Adrenal gland (tissue), 9 donors: ENCODE measurements at regions not wholly inside any gene's neighbourhood (a gene's known extent, or its start where the extent isn't known, plus 50 kb on each side); places are given as distances from the start of the nearest gene placed in this dataset.

Experiments used
- DNase-seq, 7 donors: peaks; one replicate each; pipeline ENCODE4 v3.0.0-alpha.2; 2019 to 2020
- H3K27ac ChIP-seq, 5 donors: fragments of 200-600 bp; sonication (generic) in 4 of 5; 1 replicate in 3 of 5; 2 replicates in 2 of 5; pipeline versions ENCODE4 v1.5.1 to v1.8.0; 2016 to 2020; ENCODE audit warnings: mild to moderate bottlenecking in 1 of 5
- H3K27me3 ChIP-seq: fragments of 200-600 bp; 2 replicates; pipeline ENCODE4 v1.8.0; 2021
- H3K36me3 ChIP-seq, 2 donors: fragments of 200-600 bp; replicated peaks in 1 of 2; 1 replicate in 1 of 2; 2 replicates in 1 of 2; pipeline versions ENCODE4 v1.5.1 to v1.8.0; 2018 to 2022
- H3K4me1 ChIP-seq, 2 donors: fragments of 200-600 bp; replicated peaks in 1 of 2; 1 replicate in 1 of 2; 2 replicates in 1 of 2; pipeline versions ENCODE4 v1.5.1 to v1.8.0; 2018 to 2021
- H3K4me3 ChIP-seq, 4 donors: fragments of 200-600 bp; sonication (generic) in 3 of 4; one replicate each; pipeline ENCODE4 v1.5.1; 2016 to 2018
- H3K9me3 ChIP-seq, 3 donors: fragments of 200-600 bp; sonication (generic) in 1 of 3; replicated peaks in 1 of 3; 1 replicate in 2 of 3; 2 replicates in 1 of 3; pipeline versions ENCODE4 v1.5.1 to v1.8.0; 2016 to 2021
- CTCF ChIP-seq, 6 experiments: fragments of 450-650 bp in 4 of 6; fragments of 200-600 bp in 2 of 6; sonication (generic) in 1 of 6; IDR thresholded peaks; 1 replicate in 5 of 6; 2 replicates in 1 of 6; pipeline versions ENCODE4 v1.5.1 to v1.8.0; 2016 to 2021; ENCODE audit warnings: antibody characterized with exemption in 6 of 6, mild to moderate bottlenecking in 2 of 6, moderate library complexity in 1 of 6
- POLR2A ChIP-seq, 2 donors: fragments of 450-650 bp; IDR thresholded peaks; one replicate each; pipeline ENCODE4 v1.6.1; 2017; ENCODE audit warnings: antibody characterized with exemption in 2 of 2, mild to moderate bottlenecking in 2 of 2, moderate library complexity in 1 of 2
- WGBS, 4 donors: extraction: QIAGEN DNeasy Blood & Tissue Kit in 2 of 4; methylation state at CpG; one replicate each; pipeline versions ENCODE4 v1.1.5 to v1.1.7; 2013 to 2017; 5-methylcytosine and 5-hydroxymethylcytosine counted together
- intact Hi-C, 2 donors: fragments of 100-400 bp; cut with DNase I; formaldehyde crosslinking; loops; one replicate each; pipeline versions ENCODE4 v1.14.1 to v1.15.0; 2022 to 2023
- donor health status: healthy with polysubstance abuse.
- donor health status: Bipolar disorder and iron deficiency.
- donor health status: DM: yes; HTN: yes; CAD: no.
- donor health status: DM: no; HTN: no; CAD: no.
- donor health status: DM: no; HTN: no; CAD: no.

DNA sequence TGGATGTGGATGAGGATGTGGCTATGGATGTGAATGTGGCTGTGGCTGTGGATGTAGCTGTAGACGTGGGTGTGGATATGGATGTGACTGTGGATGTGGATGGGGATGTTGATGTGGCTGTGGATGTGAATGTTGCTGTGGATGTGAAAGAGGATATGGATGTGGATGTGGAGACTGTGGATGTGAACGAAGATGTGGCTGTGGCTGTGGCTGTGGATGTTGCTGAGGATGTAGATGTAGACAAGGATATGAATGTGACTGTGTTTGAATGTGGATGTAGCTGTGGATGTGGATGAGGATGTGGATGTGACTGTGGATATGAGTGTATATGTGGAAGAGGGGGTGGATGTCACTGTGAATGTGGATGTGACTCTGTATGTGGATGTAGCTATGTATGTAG is 884.6 kb upstream of the CHAC2 start:
- intact Hi-C loops, result no loop called here
- Histone ChIP-seq H3K4me1 (no peaks in the 10 kb centered on the region), H3K27ac (no peak overlapping the region), H3K4me3 (no peak overlapping the region), H3K27me3 (no peaks in the 10 kb centered on the region), H3K36me3 (no peaks in the 10 kb centered on the region), H3K9me3 (no peaks in the 10 kb centered on the region)
- 51 to 69% (median 60%) methylated on average over 2 of the region's 2 CpGs for WGBS, 4 donors
- TF ChIP-seq POLR2A (IDR thresholded peaks at IDR 0.05) (no peak), CTCF (IDR thresholded peaks at IDR 0.05) (no peak)
- DNase-seq, result no peak

- intact Hi-C loops, result no loop called here
- H3K4me3 ChIP-seq, result no peak overlapping the region
- no peak for TF ChIP-seq POLR2A (IDR thresholded peaks at IDR 0.05)
- TF ChIP-seq CTCF (IDR thresholded peaks at IDR 0.05), result no peak
- no peaks in the 10 kb centered on the region for H3K9me3 ChIP-seq
- no peaks in the 10 kb centered on the region for H3K27me3 ChIP-seq
- WGBS, 4 donors, result 64 to 81% (median 74%) methylated on average over 1 of the region's 1 CpG
- no peak for DNase-seq
- no peaks in the 10 kb centered on the region for H3K36me3 ChIP-seq
- no peaks in the 10 kb centered on the region for H3K4me1 ChIP-seq
- H3K27ac ChIP-seq, result no peak overlapping the region
Observed at GRCh38 chr2:52881606-52882005, 886.0 kb upstream of the CHAC2 start.

DNA sequence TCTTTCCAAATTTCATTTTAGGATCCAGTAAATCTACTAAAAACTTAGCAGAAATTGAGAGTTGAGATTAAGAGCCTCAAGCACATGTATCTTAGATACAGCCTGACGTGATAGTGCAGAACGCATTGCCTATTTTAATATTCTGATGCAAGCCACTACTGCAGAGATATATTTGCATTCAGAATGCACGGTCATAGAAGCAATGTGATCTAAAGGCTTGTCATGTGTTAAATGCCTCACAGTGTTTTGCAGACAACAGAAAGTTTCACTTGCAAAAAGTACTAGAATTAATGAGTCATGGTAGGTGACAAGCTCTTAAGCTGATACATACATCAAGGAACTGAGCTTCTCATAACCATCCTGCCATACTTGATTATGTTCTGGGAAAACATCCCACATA is 886.7 kb upstream of the CHAC2 start:
- H3K27me3 ChIP-seq, result no peaks in the 10 kb centered on the region
- H3K27ac ChIP-seq, result no peak overlapping the region
- no peak for DNase-seq
- no peaks in the 10 kb centered on the region for H3K4me1 ChIP-seq
- no peak overlapping the region for H3K4me3 ChIP-seq
- no peak for TF ChIP-seq POLR2A (IDR thresholded peaks at IDR 0.05)
- no peak for TF ChIP-seq CTCF (IDR thresholded peaks at IDR 0.05)
- H3K36me3 ChIP-seq, result no peaks in the 10 kb centered on the region
- H3K9me3 ChIP-seq, result no peaks in the 10 kb centered on the region
- 55 to 65% (median 59%) methylated on average over 3 of the region's 3 CpGs for WGBS, 4 donors
- intact Hi-C loops, result no loop called here

DNA sequence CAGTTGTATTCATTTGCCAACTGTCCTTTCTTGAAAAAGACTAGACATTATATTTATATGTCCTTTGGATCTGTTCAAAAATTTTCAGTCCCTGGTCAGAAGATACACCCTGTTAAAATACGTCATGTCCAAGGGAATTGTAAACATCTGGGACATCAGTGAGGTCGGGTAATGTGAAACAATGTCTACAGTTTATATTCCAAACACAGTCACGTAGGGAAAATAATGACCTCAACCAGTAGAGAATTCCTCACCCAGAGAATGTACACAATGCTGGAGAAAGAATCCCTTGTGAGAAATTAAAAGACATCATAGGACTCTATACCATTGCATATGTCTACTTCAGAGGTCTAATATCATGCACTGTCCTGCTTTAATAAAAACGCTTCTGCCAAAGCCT is 888.0 kb upstream of the CHAC2 start:
- H3K4me1 ChIP-seq, result no peaks in the 10 kb centered on the region
- no peak overlapping the region for H3K4me3 ChIP-seq
- H3K27ac ChIP-seq, result no peak overlapping the region
- intact Hi-C loops, result no loop called here
- WGBS, 4 donors, result 62 to 72% (median 66%) methylated on average over 4 of the region's 4 CpGs
- no peaks in the 10 kb centered on the region for H3K36me3 ChIP-seq
- TF ChIP-seq POLR2A (IDR thresholded peaks at IDR 0.05) (no peak), CTCF (IDR thresholded peaks at IDR 0.05) (no peak)
- DNase-seq, result no peak
- no peaks in the 10 kb centered on the region for H3K9me3 ChIP-seq
- no peaks in the 10 kb centered on the region for H3K27me3 ChIP-seq
